ENCODE measurements at regions not wholly inside any gene's neighbourhood (a gene's known extent, or its start where the extent isn't known, plus 50 kb on each side); places are given as distances from the start of the nearest gene placed in this dataset.
"Not testable (repeated sequence)": the region's sequence is repeated elsewhere in the genome, so short reads cannot be mapped to it uniquely, and the experiment has no call there.

GRCh38 chr7:68206946-68207485 is 1210.4 kb downstream of the TYW1 start:
- no peak for DNase-seq

DNA sequence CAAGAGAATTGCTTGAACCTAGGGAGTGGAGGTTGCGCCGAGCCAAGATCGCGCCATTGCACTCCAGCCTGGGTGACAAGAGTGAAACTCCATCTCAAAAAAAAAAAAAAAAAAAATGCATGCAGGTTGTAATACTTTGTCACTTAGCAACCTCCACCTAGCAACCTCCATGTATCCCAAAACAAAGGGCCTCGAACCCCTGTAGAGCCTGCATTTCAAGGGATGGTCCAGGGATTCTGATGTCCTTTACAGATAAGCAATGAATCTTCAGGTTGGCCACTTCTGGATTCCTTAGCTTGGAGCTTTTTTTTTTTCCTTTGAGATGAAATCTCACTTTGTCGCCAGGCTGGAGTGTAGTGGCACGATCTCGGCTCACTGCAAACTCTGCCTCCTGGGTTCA is 1211.0 kb downstream of the TYW1 start:
- DNase-seq: no peak

DNA sequence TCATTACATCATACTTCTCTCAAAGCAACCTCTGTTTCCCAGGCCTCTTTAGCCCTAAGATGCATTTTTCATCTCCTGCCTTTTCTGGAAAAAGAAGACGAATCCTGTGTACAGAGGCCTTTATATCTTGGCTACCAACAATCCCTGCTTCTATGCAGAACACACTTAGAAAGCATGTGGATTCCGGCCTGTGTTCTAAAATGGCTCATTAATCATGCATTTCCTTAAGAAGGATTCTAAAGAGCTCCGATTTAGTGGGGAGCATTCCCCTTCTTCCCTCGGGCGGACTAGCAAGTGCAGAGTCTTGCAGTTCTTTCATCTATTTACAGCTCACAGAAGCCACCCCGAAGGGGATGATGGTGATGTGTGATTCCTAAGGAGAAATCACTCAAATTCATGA is 1212.9 kb downstream of the TYW1 start:
- no peak for DNase-seq

GRCh38 chr7:68213838-68214237 is 1217.2 kb downstream of the TYW1 start:
- DNase-seq: no peak

DNA sequence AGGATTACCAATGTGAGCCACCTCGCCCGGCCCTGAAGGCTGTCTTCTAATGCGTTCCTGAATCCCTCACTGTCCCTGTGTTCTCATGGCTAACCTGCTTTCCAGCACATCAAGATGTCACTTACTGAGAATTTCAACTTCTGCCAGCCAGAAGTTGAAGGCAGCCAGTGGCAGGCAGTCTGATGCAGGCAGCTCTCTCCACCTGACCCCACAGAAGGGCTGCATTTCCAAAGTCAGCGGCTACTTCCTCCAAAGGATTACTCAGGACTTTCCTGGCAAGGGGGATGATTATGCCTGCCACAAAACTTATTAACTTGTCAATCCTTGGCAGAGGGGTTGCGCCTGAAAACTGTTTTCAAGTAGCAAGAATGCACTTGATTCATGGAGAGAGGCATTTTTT is 1219.4 kb downstream of the TYW1 start:
- DNase-seq: no peak

DNA sequence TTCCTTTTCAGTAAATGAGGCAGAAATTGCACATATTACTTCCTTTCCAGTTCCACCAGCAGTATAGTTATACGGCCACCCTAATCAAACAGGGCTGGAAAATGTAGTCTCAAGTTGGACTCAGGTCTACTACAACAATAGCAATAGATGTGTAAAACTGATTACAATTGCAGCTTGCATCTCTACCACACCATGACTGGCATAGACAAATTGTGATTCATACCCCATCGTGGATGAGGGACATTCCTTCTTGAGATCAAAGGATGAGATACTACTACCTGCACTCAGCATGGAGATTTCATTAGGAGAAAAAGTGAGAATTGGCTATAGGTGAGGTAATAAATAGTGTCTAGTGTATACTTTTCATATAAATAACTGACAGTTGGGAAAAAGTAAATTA is 1220.8 kb downstream of the TYW1 start:
- no peak for DNase-seq

DNA sequence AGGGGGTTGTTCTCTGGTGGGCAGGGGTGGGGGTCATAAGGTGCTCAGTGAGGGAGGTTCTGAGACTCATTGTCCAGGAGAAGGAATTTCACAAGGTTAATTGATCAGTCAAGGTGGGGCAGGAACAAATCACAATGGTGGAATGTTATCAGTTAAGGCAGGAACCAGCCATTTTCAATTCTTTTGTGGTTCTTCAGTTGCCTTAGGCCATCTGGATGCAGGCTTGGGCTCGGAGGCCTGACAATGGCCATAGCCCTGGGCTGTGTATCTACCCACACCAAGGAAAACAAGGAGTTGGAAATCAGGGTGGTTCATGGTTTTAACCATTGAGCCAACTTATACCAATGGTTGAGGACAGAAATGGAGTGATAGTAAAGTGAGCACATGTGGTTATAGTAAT is 1221.8 kb downstream of the TYW1 start:
- DNase-seq: no peak

- no peak for DNase-seq
Observed at GRCh38 chr7:68222311-68222710, 1225.7 kb downstream of the TYW1 start.

DNA sequence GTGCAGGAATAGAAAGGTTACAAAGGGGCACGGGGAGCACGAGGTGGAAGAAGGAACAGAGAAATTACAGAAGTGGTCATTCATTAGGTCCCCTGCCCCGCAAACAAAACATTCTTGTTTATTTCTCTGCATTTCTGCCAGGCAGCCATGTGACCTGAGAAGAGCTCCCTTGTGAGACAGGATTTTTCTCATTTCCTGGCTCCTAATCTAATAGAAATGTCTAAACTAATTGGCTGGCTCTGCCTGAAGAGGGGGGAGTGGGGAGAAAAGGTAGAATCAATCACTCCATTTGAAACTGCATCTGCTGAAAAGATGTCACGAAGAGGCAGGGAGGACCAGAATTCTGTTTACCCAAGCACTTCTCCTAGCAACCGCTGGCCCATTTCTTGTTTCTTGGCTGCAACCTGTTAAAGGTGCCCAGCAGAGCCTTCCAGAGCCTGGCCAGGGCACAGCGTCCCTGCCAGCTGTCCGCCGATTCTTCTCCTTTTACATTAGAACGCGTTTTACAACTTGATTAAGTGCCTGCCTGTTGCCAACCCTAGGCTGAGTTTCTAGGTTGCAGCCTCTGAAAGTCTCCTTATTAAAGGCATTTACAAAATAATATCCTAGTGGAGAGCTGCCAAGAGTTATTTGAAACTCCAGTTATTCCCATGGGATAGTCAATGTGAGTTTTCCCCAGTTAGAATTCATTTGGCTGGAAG is 1227.6 kb downstream of the TYW1 start:
- DNase-seq: no peak

DNA sequence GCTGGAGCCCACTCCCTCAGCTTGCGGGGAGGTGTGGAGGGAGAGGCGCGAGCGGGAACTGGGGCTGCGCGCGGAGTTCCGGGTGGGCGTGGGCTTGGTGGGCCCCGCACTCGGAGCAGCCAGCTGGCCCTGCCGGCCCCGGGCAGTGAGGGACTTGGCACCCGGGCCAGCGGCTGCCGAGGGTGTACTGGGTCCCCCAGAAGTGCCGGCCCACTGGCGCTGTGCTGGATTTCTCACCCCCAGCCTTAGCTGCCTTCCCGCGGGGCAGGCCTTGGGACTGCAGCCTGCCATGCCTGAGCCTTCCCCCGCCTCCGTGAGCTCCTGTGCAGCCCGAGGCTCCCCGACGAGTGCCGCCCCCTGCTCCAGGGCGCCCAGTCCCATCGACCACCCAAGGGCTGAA is 1234.4 kb downstream of the TYW1 start:
- not testable (repeated sequence) for DNase-seq

DNA sequence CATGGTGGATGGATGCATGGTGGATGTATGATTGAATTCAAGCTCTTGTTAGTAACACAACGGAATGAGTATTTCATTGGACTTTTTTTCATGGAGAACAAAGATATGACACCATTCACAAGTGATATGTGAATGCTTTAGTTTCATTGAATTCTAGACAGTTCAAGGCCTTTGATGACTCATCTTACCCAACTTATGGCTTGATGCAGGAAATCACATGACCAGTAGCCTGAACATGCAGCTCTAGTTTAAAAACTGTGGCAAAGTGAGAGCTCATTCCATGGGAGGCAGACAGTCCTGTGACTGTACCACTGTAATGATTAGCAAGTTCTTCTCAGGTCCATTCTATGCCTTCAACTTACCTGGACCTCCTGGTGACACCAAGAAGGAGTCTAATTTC is 1239.3 kb downstream of the TYW1 start:
- DNase-seq: no peak

GRCh38 chr7:68238204-68238805 is 1241.7 kb downstream of the TYW1 start:
- DNase-seq: no peak

- no peak for DNase-seq
Observed at GRCh38 chr7:68243128-68243527, 1246.5 kb downstream of the TYW1 start.

DNA sequence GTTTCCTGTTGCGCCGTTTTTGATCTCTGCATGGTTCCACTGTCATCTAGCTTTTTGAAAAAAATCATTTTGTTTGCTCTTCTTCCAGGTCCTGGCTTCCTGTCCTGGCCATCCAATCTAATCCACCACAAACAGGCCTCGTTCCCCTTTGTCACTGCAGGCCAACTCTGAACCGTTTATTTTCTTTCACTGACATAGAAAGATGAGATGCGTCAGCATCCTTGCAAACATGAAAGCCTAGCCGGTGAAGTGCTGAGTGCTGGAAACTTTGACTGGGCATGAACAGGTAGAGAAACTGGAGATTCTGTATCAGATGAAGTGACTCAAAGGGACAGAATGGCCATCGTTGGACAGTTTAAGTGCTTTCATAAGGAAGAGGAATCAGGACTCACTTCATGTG is 1247.8 kb downstream of the TYW1 start:
- no peak for DNase-seq

- DNase-seq: no peak
Observed at GRCh38 chr7:68245688-68246087, 1249.1 kb downstream of the TYW1 start.

DNA sequence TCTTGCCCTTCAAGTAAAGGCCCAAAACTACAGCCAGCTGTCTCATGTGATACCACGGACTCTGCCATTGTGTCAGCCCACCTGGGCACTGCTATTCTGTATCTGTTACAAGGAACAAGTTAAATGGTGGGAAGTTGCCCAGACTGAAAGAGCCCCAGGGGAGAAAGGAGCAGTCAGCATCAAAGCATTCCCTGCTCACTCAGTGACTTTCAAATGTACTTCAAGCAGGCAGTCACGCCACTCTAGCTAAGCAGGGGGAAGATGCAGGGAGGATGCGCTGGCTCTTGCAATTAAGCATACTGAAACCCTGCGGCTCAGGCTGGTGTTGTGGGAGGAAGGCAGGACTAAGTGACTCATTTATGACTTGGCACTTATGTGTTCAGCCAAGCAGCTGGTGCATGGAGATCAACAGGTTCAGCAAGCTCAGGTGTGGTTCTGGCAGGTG is 1249.6 kb downstream of the TYW1 start:
- DNase-seq: no peak

- no peak for DNase-seq
Observed at GRCh38 chr7:68247126-68247525, 1250.5 kb downstream of the TYW1 start.

- no peak for DNase-seq
Observed at GRCh38 chr7:68247571-68247970, 1250.9 kb downstream of the TYW1 start.

GRCh38 chr7:68248973-68249372 is 1252.3 kb downstream of the TYW1 start:
- DNase-seq: no peak

DNA sequence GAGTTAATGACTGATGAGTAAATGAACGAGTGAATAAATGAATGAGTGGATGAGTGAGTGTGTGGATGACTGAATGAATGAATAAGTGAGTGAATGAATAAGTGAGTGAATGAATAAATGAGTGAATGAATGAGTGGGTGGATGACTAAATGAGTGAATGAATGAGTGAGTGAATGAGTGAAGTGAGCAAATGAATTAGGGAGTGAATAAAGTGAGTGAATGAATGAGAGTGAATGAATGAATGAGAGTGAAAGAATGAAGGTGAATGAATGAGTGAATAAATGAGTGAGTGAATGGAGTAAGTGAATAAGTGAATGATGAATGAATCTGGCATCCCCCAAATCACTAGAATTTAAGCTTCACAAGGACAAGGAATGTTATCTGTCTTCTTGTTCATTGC is 1253.0 kb downstream of the TYW1 start:
- DNase-seq: no peak

DNA sequence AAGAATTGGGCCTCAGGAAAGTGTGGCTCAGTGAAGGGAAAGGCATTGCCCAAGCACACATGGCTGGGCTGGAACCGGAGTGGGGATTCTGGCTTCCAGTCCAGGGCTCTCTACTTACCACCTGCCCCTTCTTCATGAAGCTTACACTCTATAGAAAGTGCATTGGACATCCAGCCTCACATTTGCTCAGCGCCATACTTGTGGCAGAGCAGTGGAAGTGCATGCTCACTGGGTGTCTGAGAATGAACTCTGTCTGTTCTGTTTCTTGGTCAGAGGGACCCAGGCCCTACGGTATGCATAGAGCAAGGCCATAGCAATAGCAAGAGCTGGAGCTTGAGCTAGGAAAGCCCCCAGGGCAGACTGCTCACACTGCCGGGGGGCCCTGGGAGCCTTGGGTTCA is 1253.5 kb downstream of the TYW1 start:
- DNase-seq: no peak

- DNase-seq: not testable (repeated sequence)
Observed at GRCh38 chr7:68254815-68255214, 1258.2 kb downstream of the TYW1 start.

- DNase-seq: no peak
Observed at GRCh38 chr7:68256295-68256694, 1259.7 kb downstream of the TYW1 start.

DNA sequence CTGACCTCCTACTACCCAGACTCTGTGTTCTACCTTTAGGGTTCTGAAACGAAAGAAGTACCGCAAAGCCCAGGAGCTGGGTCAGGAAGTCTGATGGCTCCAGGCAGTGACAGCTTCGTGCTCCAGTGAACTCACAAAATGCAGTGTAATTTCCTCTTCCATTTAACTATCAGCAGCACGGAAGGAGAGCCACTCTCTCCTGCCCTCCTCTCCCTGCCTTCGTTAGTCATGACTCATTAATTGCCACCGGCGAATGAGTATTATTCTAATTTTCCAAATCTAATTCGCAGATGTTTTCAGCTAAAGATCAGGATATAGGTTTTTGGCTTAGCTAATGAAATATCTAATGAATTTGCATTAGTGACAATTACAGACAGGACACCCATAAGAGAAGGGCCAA is 1262.0 kb downstream of the TYW1 start:
- no peak for DNase-seq

GRCh38 chr7:68265258-68265657 is 1268.6 kb downstream of the TYW1 start:
- no peak for DNase-seq
